Fibroblast of lung (primary cell): ENCODE measurements at regions not wholly inside any gene's neighbourhood (a gene's known extent, or its start where the extent isn't known, plus 50 kb on each side); places are given as distances from the start of the nearest gene placed in this dataset.

Experiments
- EZH2 ChIP-seq: IDR thresholded peaks from 2 replicates; pipeline ENCODE4 v1.5.1; 2012; ENCODE audit warnings: low read length, control low read depth, mild to moderate bottlenecking; ENCODE audit errors: missing control alignments
- TF ChIP-seq, protein P1 (sequence below), 2 donors: IDR thresholded peaks in 1 of 2; conservative IDR thresholded peaks in 1 of 2; 1 replicate in 1 of 2; 2 replicates in 1 of 2; pipeline ENCODE4 v1.5.1; 2011 to 2012; ENCODE audit warnings: low read length in 2 of 2, control low read depth in 1 of 2, inconsistent platforms in 1 of 2, low read depth in 1 of 2, mild to moderate bottlenecking in 1 of 2

DNA sequence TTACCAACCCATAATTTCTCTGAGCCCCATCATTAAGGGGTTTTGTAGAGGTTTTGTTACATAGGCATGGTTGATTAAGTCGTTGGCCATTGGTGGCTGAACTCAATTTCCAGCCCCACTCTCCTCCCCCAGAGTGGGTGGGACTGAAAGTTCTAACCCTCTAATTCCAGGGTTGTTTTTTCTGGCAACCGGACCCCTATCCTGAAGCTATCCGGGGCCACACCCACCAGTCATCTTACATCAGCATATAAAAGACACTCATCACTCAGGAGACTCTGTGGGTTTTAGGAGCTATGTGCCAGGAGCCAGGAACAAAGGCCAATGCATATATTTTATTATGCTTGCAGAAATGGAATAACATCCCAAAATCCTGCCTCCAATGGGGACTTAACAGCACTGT lies 186.0 kb downstream of the NXNL2 start:
- TF ChIP-seq, protein P1, sequence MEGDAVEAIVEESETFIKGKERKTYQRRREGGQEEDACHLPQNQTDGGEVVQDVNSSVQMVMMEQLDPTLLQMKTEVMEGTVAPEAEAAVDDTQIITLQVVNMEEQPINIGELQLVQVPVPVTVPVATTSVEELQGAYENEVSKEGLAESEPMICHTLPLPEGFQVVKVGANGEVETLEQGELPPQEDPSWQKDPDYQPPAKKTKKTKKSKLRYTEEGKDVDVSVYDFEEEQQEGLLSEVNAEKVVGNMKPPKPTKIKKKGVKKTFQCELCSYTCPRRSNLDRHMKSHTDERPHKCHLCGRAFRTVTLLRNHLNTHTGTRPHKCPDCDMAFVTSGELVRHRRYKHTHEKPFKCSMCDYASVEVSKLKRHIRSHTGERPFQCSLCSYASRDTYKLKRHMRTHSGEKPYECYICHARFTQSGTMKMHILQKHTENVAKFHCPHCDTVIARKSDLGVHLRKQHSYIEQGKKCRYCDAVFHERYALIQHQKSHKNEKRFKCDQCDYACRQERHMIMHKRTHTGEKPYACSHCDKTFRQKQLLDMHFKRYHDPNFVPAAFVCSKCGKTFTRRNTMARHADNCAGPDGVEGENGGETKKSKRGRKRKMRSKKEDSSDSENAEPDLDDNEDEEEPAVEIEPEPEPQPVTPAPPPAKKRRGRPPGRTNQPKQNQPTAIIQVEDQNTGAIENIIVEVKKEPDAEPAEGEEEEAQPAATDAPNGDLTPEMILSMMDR (conservative IDR thresholded peaks at IDR 0.05 in 1 of 2, IDR thresholded peaks at IDR 0.05 in 1 of 2; ENCODE audit: low read depth in 1 of 2, low read length in 2 of 2) = no peak
- no peak for TF ChIP-seq EZH2
